GM21528 (cell line): ENCODE measurements at regions not wholly inside any gene's neighbourhood (a gene's known extent, or its start where the extent isn't known, plus 50 kb on each side); places are given as distances from the start of the nearest gene placed in this dataset.
"Not testable (repeated sequence)": the region's sequence is repeated elsewhere in the genome, so short reads cannot be mapped to it uniquely, and the experiment has no call there.

ENCODE experiments used
- ATAC-seq: cut with Tn5 transposase; IDR thresholded peaks from one replicate; pipeline ENCODE4 v1.9.1; 2021; ENCODE audit warnings: mild to moderate bottlenecking, moderate library complexity; ENCODE audit not compliant: unreplicated experiment, low FRiP score

DNA sequence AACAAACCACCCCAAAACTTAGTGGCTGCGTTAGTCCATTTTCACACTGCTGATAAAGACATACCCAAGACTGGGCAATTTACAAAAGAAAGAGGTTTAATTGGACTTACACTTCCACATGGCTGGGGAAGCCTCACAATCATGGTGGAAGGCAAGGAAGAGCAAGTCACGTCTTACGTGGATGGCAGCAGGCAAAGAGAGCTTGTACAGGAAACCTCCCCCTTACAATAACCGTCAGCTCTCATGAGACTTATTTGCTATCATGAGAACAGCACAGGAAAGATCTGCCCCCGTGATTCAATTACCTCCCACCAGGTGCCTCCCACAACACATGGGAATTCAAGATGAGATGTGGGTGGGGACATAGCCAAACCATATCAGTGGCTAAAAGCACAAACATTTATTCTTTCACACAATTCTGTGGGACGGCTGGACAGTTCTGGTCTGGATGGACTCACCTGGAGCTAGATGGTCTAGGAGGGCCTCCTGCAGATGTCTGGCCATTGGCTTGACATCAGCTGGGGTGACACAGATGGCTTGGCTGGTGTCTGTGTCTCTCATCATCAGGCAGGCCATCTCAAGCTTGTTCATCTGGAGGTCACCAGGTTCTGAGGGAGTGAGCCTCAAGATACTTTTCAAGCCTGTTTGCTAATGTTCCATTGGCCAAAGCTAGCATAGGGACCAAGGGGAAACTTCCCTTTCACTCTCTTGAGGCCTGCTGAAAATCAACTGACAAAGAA, 104.1 kb downstream of the SMIM20 start:
- not testable (repeated sequence) for ATAC-seq

GRCh38 chr4:26020083-26020668, 106.2 kb downstream of the SMIM20 start:
- ATAC-seq: no peak

GRCh38 chr4:26020881-26021280, 106.9 kb downstream of the SMIM20 start:
- no peak for ATAC-seq

DNA sequence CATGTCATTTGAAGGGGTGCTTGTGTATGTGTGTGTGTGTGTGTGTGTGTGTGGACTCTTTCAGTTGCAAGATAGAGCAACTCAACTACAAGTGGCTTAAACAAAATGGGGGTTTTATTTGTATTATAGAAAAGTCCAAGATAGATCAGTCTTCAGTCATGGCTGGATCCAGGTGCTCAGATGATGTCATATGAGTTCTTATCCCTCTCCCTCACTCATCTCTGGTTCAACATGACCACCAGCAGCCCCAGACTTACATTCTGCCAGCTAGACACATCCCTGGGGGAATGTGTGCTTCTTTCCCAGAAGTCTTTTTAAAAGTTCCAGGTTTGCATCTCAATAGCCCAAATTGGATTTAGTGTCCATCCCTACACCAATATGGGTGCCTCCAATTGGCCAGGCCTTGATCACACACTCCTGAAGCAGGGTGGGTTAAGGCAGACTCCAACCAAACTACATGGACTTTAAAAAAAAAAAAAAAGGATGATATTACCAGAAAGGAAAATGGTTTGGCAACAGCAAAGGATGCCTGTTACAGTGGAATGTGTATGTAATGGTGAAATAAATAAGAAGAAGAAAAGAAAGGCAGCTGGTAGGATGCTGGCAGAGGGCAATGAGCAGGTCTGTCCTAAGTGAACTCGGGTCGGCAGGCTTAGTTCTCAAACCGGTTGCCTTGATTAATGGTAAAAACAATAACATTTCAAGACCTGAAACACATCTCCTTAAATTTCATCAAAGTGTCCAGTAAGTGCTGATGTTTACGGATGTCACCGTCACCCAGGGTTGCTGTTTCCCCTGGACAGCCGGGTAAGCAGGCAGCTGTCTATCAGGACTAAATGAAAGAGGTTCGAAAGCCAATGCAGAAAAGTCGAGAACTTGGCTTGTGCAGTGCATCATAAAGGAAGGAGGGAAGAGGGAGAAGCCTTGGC, 107.7 kb downstream of the SMIM20 start:
- no peak for ATAC-seq

- no peak for ATAC-seq
Measured at GRCh38 chr4:26022346-26023202, 108.6 kb downstream of the SMIM20 start.

DNA sequence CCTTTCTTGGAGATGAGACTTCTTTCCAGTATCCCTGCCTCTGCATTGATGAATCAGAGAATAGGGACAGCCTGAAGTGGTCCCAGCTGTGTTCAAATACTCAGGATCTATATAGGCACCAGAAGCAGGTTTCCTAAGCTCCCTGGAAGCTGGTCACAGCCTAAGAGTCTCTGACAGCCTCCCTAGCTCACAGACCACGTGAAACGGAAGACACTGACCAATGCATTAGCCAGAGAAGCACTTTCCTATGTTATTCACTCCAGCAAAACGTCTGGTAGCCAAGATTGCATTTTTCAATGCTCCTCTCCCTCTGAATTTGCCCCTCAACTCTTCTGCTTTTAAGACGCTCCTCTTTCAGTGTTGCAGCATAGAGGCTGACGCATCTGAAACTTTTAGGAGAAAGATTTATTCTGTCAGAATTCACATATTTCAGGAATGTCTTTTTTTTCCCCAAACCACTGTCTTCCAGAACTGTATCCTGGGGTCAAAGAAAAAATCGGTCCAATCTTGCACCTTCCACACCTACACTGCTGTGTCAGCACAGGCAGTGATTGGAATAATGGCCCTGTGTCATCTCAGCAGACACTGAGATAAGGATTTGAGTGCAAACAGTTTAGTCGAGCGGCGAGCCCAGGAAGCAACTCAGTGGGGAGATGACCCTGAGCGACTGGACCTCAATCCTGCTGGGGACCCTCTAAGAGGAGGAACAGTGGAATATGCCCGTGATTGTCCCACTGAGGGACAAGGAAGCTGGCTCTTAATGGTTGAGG, 109.4 kb downstream of the SMIM20 start:
- no peak for ATAC-seq

GRCh38 chr4:26024079-26024478, 110.1 kb downstream of the SMIM20 start:
- no peak for ATAC-seq

GRCh38 chr4:26028133-26028792, 114.2 kb downstream of the SMIM20 start:
- no peak for ATAC-seq

GRCh38 chr4:26028793-26029567, 115.0 kb downstream of the SMIM20 start:
- ATAC-seq: peak; percentile 78

- ATAC-seq: no peak
Measured at GRCh38 chr4:26029568-26030131, 115.6 kb downstream of the SMIM20 start.

DNA sequence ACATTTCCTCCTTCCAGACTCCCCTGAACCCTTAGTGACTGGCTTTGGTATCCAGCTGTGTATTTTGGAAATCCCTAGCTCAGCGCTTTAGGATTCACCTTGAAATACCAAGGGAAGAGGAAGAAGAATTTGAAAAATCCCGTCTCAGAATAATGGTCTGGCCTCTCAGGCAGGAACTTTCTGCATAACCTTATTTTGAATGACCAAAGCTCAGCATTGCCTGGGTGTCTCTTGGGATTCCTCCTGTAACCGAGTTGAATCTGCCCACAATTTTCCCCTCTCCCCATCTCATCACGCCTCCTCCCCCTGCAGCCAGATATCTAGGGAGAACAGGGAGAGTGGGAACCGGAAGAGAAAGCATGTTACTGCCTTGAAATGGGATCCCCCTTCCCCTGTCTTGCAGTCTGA, 116.2 kb downstream of the SMIM20 start:
- ATAC-seq: no peak

- no peak for ATAC-seq
Measured at GRCh38 chr4:26030780-26031179, 116.8 kb downstream of the SMIM20 start.

GRCh38 chr4:26031704-26032103, 117.7 kb downstream of the SMIM20 start:
- ATAC-seq: no peak

DNA sequence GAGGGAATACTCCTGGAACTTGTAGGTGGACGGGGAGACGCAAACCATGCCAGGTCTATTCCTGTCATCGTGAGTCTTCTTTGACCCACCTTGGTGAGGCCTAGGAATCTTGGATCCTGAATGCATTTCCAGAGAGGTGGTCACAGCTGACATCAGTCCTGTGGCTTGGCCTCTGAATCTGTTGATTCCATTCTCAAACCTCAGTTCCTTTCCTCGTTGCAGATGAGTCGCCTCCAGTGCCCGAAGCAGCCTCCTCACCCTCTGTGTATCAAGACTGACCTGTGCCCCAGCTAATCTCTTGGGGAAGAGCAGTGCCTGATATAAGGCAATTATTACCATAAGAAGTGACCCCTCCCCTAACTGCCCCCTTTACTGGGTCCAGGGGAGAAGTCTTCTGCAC, 118.1 kb downstream of the SMIM20 start:
- ATAC-seq: no peak

DNA sequence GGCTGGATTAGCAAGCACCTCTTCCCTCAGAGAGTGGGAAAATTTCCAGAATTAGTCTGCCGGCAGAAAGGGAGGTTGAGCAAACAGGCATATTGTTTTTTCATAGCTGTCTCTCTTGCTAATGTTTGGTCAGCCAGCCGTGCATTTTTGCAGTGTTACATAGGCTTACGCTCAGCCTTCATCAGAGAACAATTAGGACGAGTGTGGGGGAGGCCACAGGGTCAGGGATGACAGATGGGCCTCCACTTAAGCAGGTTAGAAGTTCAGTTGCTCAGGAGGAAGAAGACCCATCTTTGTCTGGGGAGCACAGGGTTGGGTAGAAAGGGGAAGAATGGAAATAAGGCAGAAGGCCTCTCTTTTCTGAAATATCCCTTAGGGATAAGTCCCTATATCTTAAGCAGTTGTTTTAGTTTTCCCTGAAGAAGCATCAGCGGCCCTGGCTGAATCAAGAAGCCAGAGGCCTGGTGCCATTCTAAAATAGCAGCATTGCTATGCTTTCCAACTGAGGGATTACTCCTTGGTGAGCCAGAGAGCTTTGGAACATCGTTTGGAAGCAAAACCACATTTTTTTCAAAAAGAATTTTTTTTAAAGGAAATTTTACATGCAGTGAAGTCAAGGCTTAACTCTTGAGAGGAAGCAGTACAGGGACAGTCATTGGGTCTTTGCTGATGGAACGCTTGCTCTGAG, 118.8 kb downstream of the SMIM20 start:
- no peak for ATAC-seq

- ATAC-seq: no peak
Measured at GRCh38 chr4:26033389-26033788, 119.4 kb downstream of the SMIM20 start.

- ATAC-seq: no peak
Measured at GRCh38 chr4:26034849-26035248, 120.8 kb downstream of the SMIM20 start.
